Thyroid gland (tissue), 4 donors: ENCODE measurements at regions not wholly inside any gene's neighbourhood (a gene's known extent, or its start where the extent isn't known, plus 50 kb on each side); places are given as distances from the start of the nearest gene placed in this dataset.

Experiments used
- POLR2A ChIP-seq, 2 donors: fragments of 450-650 bp; IDR thresholded peaks; one replicate each; pipeline ENCODE4 v1.6.1; 2017; ENCODE audit warnings: antibody characterized with exemption in 2 of 2, mild to moderate bottlenecking in 2 of 2, moderate library complexity in 1 of 2
- TF ChIP-seq, protein P1 (sequence below), 6 experiments: fragments of 200-600 bp in 3 of 6; fragments of 450-650 bp in 3 of 6; sonication (generic) in 3 of 6; IDR thresholded peaks; one replicate each; pipeline ENCODE4 v1.5.1; 2016 to 2019; ENCODE audit warnings: antibody characterized with exemption in 6 of 6, mild to moderate bottlenecking in 2 of 6, inconsistent platforms in 1 of 6, moderate library complexity in 1 of 6

DNA sequence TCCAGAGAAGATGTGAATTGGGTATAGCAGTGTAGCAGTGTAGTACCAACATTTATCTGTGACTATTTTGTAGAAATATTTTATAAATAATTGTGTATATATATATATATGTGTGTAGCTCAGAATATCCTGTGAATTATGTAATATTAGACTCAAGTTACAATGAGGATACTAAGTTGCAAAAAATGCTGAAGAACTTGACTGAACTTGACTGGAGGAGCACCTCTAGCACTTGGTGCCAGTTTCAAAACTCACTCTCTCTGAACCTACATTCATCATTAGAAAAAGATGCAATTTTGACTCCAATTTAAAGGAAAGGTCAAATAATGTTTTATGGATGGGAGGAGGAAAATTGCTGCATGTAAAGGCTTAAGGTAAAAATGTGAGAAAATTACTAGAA is 285.7 kb upstream of the LMO3 start:
- TF ChIP-seq, protein P1, sequence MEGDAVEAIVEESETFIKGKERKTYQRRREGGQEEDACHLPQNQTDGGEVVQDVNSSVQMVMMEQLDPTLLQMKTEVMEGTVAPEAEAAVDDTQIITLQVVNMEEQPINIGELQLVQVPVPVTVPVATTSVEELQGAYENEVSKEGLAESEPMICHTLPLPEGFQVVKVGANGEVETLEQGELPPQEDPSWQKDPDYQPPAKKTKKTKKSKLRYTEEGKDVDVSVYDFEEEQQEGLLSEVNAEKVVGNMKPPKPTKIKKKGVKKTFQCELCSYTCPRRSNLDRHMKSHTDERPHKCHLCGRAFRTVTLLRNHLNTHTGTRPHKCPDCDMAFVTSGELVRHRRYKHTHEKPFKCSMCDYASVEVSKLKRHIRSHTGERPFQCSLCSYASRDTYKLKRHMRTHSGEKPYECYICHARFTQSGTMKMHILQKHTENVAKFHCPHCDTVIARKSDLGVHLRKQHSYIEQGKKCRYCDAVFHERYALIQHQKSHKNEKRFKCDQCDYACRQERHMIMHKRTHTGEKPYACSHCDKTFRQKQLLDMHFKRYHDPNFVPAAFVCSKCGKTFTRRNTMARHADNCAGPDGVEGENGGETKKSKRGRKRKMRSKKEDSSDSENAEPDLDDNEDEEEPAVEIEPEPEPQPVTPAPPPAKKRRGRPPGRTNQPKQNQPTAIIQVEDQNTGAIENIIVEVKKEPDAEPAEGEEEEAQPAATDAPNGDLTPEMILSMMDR (IDR thresholded peaks at IDR 0.05) = no peak
- TF ChIP-seq POLR2A (IDR thresholded peaks at IDR 0.05) = no peak
